ENCODE measurements at regions not wholly inside any gene's neighbourhood (a gene's known extent, or its start where the extent isn't known, plus 50 kb on each side); places are given as distances from the start of the nearest gene placed in this dataset.

GRCh38 chr5:166088389-166089039, 2202.9 kb upstream of the WWC1 start:
- Histone ChIP-seq H3K36me3 (no peaks in the 10 kb centered on the region), H3K9me3 (no peaks in the 10 kb centered on the region), H3K4me1 (no peaks in the 10 kb centered on the region), H3K27me3 (no peaks in the 10 kb centered on the region), H3K4me3 (no peak overlapping the region), H3K27ac (no peak overlapping the region)
- DNase-seq: no peak
- intact Hi-C loops (cut with DNase I; ENCODE audit: low total_unique reads): no loop called here
- 47 to 61% methylated on average over 3 of the region's 3 CpGs for WGBS, 2 donors (ENCODE audit: low coverage in 1 of 2)
- in situ Hi-C loops (cut with MboI; ENCODE audit: low pct_ligation_motif_present in 1 of 4, low pct_unique_long_range_greater_than_20kb in 1 of 4, low sequenced_read_pairs in 3 of 4): no loop called here
- TF ChIP-seq, protein P1, sequence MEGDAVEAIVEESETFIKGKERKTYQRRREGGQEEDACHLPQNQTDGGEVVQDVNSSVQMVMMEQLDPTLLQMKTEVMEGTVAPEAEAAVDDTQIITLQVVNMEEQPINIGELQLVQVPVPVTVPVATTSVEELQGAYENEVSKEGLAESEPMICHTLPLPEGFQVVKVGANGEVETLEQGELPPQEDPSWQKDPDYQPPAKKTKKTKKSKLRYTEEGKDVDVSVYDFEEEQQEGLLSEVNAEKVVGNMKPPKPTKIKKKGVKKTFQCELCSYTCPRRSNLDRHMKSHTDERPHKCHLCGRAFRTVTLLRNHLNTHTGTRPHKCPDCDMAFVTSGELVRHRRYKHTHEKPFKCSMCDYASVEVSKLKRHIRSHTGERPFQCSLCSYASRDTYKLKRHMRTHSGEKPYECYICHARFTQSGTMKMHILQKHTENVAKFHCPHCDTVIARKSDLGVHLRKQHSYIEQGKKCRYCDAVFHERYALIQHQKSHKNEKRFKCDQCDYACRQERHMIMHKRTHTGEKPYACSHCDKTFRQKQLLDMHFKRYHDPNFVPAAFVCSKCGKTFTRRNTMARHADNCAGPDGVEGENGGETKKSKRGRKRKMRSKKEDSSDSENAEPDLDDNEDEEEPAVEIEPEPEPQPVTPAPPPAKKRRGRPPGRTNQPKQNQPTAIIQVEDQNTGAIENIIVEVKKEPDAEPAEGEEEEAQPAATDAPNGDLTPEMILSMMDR (IDR thresholded peaks at IDR 0.05): no peak
- TF ChIP-seq POLR2AphosphoS5 (IDR thresholded peaks at IDR 0.05) (no peak), EP300 (IDR thresholded peaks at IDR 0.05; ENCODE audit: low read depth) (no peak), POLR2A (IDR thresholded peaks at IDR 0.05) (no peak)

DNA sequence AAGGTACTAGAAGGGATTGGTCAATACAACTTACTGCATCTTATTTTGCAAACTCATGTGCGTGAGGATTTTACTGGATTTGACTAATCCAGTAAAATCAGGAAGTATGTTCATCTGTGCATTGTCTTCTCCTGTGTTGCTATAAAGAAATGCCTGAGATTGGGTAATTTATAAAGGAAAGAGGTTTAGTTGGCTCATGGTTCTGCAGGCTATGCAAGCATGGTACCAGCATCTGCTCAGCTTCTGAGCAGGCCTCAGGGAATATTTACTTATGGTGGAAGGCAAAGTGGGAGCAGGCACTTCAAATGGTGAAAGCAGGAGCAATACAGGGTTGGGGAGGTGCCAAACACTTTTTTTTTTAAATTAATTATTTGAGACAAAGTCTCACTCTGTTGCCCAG, 2199.5 kb upstream of the WWC1 start:
- in situ Hi-C loops (cut with MboI; ENCODE audit: low pct_ligation_motif_present in 1 of 4, low pct_unique_long_range_greater_than_20kb in 1 of 4, low sequenced_read_pairs in 3 of 4) (no loop called here), intact Hi-C loops (cut with DNase I; ENCODE audit: low total_unique reads) (no loop called here)
- 89 to 98% methylated on average over 1 of the region's 1 CpG for WGBS, 2 donors (ENCODE audit: low coverage in 1 of 2)
- Histone ChIP-seq H3K4me1 (no peaks in the 10 kb centered on the region), H3K36me3 (no peaks in the 10 kb centered on the region), H3K4me3 (no peak overlapping the region), H3K9me3 (no peaks in the 10 kb centered on the region), H3K27me3 (no peaks in the 10 kb centered on the region), H3K27ac (no peak overlapping the region)
- no peak for TF ChIP-seq POLR2A (IDR thresholded peaks at IDR 0.05)
- no peak for TF ChIP-seq EP300 (IDR thresholded peaks at IDR 0.05; ENCODE audit: low read depth)
- TF ChIP-seq POLR2AphosphoS5 (IDR thresholded peaks at IDR 0.05): no peak
- TF ChIP-seq, protein P1 (IDR thresholded peaks at IDR 0.05): no peak
- no peak for DNase-seq

DNA sequence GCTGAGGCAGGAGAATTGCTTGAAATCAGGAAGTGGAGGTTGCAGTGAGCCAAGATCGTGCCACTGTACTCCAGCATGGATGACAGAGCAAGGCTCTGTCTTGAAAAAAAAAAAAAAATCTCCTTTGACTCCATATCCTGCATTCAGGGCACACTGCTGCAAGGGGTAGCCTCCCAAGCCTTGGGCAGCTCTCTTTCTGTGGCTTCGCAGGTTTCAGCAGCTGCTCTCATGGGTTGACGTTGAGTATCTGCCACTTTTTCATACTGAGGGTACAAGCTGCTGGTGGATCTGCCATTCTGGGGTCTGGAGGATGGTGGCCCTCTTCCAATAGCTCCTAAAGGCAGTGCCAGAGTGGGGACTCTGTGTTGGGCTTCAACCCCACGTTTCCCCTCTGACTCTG, 2198.1 kb upstream of the WWC1 start:
- WGBS, 2 donors (ENCODE audit: low coverage in 1 of 2): 66% methylated on average over 4 of the region's 4 CpGs; no CpG with 5 or more reads in 1 of the 2 donors
- TF ChIP-seq POLR2AphosphoS5 (IDR thresholded peaks at IDR 0.05) (no peak), EP300 (IDR thresholded peaks at IDR 0.05; ENCODE audit: low read depth) (no peak), POLR2A (IDR thresholded peaks at IDR 0.05) (no peak)
- TF ChIP-seq, protein P1 (IDR thresholded peaks at IDR 0.05): no peak
- intact Hi-C loops (cut with DNase I; ENCODE audit: low total_unique reads): no loop called here
- H3K4me1 ChIP-seq: no peaks in the 10 kb centered on the region
- no peaks in the 10 kb centered on the region for H3K36me3 ChIP-seq
- no peak overlapping the region for H3K27ac ChIP-seq
- no peak for DNase-seq
- in situ Hi-C loops (cut with MboI; ENCODE audit: low pct_ligation_motif_present in 1 of 4, low pct_unique_long_range_greater_than_20kb in 1 of 4, low sequenced_read_pairs in 3 of 4): no loop called here
- no peaks in the 10 kb centered on the region for H3K9me3 ChIP-seq
- H3K27me3 ChIP-seq: no peaks in the 10 kb centered on the region
- H3K4me3 ChIP-seq: no peak overlapping the region

- H3K9me3 ChIP-seq: no peaks in the 10 kb centered on the region
- intact Hi-C loops (cut with DNase I; ENCODE audit: low total_unique reads): no loop called here
- TF ChIP-seq EP300 (IDR thresholded peaks at IDR 0.05; ENCODE audit: low read depth): no peak
- TF ChIP-seq POLR2AphosphoS5 (IDR thresholded peaks at IDR 0.05): no peak
- TF ChIP-seq, protein P1 (IDR thresholded peaks at IDR 0.05): no peak
- no peak for TF ChIP-seq POLR2A (IDR thresholded peaks at IDR 0.05)
- no peaks in the 10 kb centered on the region for H3K4me1 ChIP-seq
- in situ Hi-C loops (cut with MboI; ENCODE audit: low pct_ligation_motif_present in 1 of 4, low pct_unique_long_range_greater_than_20kb in 1 of 4, low sequenced_read_pairs in 3 of 4): no loop called here
- no peaks in the 10 kb centered on the region for H3K27me3 ChIP-seq
- no peak overlapping the region for H3K27ac ChIP-seq
- 88% methylated on average over 10 of the region's 10 CpGs; no CpG with 5 or more reads in 1 of the 2 donors for WGBS, 2 donors (ENCODE audit: low coverage in 1 of 2)
- no peak overlapping the region for H3K4me3 ChIP-seq
- no peaks in the 10 kb centered on the region for H3K36me3 ChIP-seq
- DNase-seq: no peak
These were observed 2188.5 kb upstream of the WWC1 start for GRCh38 chr5:166102947-166103346.

All from transverse colon (tissue), 4 donors.